Hepatic stellate cell (primary cell): ENCODE measurements at regions not wholly inside any gene's neighbourhood (a gene's known extent, or its start where the extent isn't known, plus 50 kb on each side); places are given as distances from the start of the nearest gene placed in this dataset.
"Not testable (repeated sequence)": the region's sequence is repeated elsewhere in the genome, so short reads cannot be mapped to it uniquely, and the experiment has no call there.

Source experiments
- DNase-seq: peaks from one replicate; pipeline ENCODE4 v3.0.0; 2011; ENCODE audit warnings: low spot score

DNA sequence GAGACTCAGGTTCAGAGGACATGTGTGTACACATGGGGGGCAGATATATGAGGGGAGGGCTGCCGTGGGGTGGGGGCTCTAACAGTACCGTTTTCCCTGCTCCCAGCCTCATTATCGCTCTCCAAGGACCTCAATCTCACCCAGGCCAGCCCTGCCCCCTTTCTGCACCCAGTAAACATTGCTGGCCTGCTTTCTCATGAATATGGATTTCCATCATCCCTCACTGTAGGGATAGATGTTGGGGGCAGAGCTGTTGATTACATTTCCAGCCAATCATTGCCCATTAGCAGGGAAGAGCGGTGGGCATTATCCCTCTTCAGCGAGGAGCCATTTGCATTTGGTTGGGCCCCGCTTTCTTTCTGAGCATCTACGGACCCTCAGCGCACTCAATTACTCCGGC, 273.8 kb downstream of the RPS6KC1 start:
- no peak for DNase-seq

DNA sequence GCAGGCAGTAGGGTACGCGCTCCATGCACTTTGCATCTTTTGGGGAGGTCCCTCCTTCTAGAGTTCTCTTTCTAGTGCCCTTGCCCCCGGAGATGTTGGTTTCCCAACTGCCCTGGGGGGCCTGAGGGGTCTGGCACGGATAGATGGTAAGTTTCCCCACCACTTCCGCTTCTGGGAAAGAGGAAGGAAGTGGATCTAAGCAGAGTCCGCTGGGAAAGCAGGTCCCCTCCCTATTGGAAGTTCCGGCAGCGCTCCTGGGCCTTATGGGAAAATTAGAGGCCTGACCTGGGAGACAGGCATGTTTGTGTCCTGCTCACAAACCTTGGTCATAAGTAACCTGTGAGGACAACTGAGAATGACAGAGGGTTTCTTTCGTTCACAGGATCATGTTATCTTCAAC, 274.4 kb downstream of the RPS6KC1 start:
- DNase-seq: no peak

DNA sequence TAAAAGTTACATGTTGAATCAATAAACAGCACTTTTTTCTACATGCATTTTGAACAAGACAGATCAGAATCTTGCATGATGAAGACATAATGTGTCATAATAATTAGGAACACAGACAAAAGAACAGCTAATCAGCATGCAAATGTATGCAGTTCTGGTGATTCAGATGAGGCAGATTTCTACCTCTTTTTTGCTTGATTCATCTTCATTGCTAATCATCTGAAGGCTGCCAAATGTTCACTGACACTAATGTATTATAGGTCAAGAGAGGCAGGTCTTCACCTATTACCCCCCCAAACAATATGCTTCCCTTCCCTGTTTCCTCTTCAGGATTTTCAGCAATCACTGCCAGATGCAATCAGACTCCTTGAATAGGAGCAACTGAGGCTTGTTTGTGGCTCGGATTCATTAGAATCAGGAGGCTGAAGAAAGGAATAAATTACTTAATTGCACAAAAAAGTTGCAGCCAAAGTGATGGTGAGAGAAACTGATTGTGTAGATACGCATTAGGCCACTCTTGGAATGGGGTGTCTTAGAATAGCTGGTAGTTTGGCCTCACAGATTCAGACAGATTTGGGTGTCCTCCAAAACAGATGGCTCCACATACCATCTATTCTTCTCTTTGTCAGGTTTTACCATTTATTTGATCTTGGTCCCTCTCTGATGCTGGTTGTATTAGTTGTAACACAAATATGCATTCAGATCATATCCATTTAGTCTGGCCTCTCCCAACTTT, 275.4 kb downstream of the RPS6KC1 start:
- no peak for DNase-seq

DNA sequence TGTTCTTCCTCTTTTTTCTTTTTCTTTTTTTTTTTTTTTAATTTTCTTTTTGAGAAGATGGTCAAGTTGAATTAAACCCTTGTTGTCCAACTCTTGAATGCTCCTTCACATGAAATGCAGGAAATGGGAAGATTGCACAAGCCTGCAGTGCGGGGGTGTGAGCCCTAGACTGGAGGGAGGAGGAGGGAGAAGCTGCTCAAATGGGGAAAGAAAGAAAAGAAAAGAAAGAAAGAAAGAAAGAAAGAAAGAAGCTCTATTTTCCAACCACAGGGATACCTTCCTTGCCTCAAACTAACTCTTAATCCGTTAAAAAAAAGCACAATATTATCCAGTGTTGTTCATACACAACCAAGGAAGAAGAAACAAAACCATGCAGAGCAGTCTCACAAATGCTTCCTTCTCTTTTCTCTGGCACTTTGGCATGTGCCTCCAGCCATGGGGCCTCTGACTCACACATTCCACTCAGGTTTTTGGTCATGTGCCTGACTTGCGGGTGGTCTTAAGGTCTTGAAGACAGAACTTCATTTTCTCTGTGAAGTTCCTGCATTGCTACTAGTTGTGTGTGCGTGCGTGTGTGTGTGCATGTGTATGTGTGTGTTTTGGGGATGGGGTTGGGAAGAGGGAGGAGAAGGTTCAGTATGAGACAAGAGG, 276.1 kb downstream of the RPS6KC1 start:
- DNase-seq: peak; percentile 12

DNA sequence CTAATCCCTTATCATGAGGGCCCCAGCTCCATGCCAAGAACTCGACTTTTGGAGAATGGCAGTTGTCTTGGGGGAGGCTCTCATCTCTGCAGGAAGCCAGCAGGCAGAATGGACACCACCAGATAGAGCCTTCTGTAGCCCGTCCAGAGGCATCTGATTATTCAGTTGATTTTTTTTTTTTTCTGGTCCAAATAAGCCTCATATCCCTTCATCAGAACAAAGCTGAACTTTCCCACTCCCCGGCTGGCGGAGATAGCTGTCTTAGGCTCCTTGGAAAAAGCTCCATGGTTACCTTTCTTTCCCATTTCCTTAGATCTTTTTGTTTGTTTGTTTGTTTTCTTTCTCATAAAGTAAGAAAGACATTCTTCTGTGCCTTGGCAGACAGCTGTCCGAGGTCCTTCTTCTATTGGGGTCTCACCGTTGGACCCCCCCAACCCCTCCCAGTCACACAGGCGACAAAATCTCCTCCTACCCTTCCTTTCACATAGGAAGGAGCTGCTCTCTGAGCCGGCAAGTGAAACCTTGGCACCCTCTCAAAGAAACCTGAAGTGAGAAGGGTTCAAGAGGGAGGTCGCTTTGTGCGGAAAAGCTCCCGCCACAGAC, 278.5 kb downstream of the RPS6KC1 start:
- no peak for DNase-seq

DNA sequence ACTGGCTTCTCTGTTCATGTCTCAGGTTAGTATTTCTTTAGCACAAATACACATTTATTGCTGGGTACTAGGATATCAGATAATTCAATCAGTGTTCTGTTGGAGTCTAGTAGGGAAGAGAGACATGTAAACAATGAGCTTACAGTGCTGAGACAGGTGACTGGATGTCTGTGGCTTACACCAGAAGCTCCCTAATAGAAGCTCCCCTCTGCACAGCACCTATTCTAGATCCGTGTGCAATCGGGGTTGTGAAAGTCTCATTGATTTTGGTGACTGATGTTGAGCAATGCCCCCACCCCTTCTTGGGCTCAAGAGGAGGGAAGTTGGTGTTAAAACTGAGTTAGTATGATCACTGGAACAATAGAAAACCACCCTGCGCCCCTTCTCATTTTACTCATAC, 279.2 kb downstream of the RPS6KC1 start:
- DNase-seq: no peak

DNA sequence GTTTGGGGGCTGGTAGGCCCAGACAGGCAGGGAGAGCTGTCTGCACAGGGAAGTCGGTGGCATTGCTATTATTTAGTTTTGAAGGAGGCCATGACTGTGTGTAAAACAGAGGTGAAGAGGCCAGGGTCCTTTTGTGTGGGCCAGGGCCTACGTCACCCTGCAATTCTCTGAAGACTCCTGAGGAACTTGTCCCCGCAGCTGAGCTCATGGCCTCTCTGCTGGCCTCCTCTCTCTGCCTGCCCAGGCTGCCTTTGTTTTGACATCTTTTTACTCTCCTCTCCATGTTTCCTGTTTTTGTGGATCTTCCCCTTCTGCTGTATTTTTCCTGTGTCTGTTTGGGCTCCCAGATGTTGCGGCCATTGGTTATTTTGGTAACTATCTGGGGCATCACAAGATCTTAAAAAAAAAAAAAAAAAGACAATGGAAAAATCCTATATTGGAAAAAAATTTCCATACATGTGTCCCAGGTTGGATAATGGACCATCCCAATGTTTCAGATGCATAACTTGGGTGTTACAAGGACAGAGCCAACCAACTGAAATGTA, 280.7 kb downstream of the RPS6KC1 start:
- no peak for DNase-seq

DNA sequence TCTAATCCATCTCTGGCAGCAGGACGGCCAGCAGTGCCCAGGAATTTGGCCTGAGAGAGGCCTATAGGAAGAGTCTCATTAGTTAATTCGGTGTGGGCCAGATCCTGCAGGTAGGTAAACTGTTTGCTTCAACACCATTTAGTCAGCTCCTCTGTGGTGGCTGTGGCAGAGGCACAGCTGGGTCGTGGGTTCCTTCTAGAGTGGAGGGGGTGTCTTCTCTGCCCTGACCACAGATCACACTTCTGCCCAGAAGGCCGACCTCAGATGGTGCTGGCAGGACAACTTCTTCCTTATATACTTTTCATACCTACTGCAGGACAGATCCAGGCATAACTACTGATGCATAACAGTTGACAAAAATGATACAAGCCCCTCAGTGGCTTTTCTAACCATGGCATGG, 281.4 kb downstream of the RPS6KC1 start:
- no peak for DNase-seq

DNA sequence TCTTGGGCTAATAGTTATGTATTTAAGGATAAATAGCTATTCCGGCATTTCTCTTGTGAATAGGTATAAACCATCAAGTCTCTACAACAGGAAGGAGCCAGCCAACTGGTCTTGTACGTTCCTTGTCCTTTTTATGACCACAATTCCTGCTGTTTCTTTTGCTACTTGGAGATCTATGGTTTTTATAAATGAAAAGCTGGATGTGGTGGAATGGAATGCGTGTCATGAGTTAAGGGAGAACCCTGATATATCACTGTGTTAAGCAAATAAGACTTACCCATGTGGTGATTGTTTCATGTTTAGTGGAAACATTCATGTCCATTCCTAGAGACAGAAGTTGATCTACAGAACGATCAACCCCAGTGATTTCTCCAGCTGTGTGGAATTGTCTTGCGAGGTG, 282.1 kb downstream of the RPS6KC1 start:
- DNase-seq: no peak

DNA sequence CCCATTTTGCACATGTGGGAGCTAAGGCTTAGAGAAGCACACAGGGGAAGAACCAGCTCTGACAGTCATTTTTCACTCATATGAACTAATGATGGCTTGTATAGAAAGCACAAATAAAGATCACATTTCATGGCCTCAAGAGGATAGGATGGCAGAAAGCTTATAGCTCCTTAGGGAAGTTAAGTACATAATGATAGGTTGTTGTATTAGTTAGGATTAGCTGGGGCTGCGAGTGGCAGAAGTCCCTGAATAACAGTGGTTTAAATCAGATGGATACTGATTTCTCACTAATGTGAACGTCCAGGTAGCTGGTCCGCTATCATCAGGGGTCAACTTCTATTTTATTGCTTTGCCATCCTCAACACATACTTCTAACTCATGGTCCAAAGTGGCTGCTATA, 284.0 kb downstream of the RPS6KC1 start:
- DNase-seq: no peak

DNA sequence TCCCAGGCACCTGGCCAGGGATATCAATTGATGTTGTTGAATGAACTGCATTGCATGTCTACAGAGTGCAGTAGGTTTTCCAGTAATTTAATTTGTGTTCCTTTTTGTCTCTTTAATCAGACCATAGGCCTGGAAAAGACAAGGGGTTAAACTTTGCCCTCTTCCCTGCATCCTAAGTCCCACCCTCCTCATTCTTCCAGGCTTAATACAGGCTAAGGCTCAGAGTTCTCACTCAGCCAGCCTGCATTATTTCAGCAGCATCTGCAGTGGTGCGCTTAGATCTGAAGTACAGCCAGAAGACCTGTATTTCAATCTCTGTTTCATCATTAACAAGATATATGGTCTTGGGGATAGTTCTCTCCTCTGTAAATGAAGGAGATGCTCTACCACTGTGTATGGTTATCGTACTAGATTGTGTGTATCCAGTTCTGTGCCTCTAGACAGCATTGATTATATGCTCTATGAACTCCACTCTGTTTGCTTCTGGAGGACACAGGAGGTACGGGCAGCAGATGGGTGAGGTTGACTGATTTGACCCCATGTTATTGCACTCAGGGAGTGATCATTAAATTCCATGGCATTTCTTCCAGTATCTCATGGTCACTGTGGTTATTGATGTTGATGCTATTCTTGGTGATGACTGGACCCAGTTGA, 286.1 kb downstream of the RPS6KC1 start:
- DNase-seq: no peak

DNA sequence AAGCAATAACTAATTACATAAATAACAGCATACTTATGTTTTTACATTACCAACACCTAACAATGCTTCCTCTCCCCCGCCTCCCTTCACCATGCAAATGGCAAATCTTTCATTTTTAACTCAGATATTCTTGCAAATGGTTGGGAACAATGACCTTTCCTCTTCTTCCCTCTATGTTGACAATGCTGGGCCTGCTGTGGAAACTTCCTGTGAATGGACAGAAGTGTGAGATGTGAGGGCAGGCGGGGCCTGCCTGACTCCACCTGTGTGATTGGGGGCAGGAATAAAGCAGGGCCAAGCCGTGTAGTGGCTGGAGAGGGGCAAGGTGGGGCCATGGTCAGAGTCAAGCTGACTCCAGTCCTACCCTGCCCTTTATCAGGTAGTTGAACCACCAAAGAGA, 289.6 kb downstream of the RPS6KC1 start:
- DNase-seq: no peak

DNA sequence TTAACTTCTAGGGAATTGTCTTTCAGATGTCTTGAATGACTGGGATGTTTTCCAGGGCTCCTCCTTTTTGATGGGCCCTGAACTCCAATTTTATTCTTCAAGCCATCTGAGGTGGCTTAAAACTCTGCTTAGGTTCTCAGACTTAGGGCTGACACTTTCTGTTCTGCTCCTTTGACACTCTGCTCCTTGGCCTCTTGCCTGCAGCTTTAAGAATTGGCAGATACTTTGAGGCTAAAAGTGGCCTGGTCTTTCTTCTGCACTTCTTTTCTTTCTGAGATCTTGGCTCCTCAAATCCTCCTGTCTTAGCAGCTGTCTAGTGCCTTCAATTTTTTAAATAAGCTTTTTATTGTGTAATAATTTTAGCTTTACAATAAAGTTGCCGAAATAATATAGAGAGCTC, 294.6 kb downstream of the RPS6KC1 start:
- no peak for DNase-seq

DNA sequence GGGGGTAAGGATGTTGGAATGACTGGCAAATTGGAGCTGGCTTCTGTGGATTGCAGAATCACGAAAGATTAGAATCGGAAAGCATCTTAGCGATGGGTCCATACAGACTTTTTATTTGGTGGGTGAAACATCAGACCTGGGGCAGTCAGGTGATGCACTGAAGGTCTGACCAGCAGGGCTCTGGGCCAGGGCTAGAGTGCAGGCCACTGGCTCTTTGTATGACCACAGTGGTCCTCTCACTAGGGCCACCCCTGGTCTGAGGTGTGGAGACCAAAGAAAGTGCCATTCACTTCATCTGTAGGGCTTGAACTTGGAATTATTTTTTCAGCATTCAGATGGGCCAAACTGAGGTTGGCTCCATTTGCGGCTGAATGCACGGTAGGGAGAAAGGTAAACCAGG, 306.4 kb downstream of the RPS6KC1 start:
- DNase-seq: no peak

DNA sequence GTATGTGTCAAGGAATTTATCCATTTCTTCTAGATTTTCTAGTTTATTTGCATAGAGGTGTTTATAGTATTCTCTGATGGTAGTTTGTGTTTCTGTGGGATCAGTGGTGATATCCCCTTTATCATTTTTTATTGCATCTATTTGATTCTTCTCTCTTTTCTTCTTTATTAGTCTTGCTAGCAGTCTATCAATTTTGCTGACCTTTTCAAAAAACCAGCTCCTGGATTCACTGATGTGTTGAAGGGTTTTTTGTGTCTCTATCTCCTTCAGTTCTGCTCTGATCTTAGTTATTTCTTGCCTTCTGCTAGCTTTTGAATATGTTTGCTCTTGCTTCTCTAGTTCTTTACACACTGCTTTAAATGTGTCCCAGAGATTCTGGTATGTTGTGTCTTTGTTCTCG, 307.3 kb downstream of the RPS6KC1 start:
- not testable (repeated sequence) for DNase-seq

DNA sequence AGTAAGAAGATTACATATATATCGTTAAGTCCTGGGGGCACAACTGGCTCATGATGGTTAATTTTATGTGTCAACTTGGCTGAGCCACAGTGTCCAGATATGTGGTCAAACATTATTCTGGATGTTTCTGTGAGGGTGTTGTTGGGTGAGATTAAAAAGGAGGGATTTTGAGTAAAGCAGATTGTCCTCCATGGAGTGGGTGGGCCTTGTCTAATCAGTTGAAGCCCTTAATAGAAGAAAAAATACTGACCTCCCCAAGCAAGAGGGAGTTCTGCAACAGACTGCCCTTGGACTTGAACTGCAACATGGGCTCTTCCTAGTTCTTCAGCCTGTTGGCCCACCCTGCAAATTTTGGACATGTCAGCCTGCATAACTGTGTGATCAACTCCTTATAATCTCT, 311.6 kb downstream of the RPS6KC1 start:
- no peak for DNase-seq

DNA sequence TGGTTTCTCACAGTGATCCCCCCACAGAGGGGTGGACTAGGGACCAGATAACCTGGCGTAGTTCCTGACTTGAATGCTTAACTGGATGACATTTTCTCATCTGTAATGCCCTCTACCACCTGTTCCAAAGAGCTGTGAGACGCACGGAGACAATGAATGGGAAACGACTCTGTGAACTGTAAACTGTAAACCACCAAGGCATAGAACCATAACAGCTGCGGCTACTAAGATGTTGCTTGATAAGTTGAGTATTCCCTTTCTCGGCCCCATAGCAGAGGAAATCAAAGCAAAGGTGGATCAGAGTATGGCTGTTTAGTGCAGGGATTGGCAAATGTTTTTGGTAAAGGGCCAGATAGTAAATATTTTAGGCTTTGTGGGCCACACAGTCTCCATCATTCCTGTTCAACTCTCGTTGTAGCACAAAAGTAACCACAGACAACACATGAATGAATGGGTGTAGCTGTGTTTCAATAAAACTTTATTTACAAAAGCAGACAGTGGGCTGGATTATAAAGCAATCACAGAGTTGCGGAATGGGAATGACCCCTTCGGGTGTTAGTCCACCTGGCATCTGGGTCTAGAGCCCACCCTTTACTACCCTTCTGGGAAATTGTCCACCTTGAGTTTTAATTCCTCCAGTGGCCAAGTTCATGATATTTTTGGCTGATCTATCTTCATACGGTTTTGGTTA, 315.2 kb downstream of the RPS6KC1 start:
- DNase-seq: no peak

DNA sequence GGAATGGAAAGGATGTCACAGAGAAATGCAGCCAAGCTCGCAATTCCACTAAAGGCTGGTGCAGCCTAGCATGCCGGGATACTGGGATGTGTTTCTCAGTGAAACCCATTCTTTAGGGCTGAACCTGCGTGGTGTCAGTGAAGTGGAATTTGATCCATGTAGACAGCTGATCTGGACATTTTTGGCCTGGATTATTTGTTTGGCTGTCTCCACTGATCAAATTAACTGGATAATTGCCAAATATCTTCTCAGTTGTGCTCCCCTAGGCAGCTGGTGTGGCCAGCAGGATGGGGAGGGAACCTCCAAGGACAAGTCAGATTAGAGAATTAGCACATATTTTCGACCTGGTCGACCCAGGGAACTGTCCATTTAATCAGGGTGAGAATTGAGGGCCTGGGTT, 318.4 kb downstream of the RPS6KC1 start:
- DNase-seq: no peak

DNA sequence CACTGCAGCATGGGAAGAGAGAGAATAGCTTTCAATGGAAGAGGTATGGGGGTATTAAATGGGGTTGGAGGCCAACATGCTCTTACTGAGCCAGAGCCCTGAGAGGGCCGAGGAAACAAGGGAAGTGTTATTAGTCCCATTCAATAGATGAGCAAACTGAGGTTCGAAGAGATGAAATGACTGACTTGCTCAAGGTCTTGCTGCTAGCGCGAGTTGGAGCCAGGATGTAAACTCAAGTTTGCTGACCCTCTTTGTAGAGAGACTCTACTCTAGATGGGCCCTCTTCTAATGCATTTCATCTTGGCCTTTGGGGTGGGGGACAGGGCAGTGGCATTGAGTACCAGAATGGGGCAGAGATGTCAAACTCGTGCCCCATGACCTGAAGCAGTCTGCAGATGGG, 319.5 kb downstream of the RPS6KC1 start:
- no peak for DNase-seq

DNA sequence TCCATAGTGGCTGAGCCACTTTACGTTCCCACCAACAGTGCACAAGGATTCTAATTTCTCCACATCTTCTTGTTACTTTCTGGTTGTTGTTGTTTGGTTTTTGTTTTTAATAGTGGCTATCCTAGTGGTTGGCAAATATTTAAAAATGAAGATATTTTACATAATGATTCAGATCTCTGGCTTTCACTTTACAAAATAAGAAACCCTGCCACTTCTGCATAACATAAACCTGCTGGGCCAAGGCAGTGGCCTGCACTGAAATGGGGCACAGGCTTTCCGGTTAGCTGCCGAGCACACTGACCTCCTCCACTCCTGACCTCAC, 320.4 kb downstream of the RPS6KC1 start:
- no peak for DNase-seq

DNA sequence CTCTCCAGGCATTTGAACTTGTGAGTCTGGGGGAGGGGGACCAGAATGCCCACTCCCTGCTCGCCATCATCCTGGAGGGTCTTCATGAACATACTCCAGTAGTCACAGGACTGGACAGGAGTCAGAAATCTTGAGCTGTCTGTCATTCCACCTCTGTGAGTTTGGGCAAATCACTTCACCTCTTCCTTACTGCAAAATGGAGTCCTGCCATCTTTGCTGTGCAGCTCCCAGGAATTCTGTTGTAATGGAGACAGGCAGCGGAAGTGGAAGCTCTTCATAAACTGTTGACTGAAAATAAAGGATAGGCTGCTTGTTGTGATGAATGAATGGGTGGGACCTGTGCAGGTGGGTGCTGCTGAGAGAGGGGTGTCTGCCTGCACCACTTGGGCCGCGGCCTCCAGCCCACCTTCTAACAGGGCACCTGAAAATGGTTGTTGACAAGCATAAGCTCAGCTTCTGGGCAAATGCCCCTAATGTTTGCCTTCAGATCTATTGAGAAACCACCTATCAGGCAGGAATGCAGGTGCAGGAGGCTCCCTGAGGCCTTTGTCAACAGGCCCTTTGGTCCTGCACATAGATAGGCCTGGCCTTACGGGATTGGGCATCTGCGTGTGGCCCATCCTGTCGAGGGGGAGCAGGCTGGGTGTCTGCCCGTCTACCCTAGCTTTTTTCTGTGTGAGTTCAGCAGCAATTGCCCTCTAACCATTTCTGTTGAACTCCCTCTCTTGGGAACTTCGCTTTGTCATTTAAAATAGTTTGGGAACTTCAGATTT, 321.0 kb downstream of the RPS6KC1 start:
- DNase-seq: no peak

DNA sequence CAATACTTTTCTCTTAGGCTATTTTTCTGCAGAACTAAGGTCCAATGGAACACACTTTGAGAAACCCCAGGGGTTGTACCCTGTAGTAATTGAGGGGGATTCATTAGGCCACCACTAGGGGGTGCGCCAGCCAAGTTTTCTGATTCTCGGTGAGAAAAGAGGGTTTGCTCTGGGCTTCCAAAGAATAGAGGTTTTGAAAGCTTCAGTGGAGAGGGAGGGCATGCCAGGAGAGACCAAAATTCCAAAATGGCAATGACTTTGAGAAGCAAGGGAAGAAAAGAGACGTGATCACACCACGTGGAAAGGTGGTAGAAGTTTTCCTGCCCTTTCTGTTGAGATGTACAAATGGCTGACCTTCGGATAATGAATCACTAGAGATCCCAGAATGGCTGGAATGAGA, 323.3 kb downstream of the RPS6KC1 start:
- peak; percentile 61 for DNase-seq
